ENCODE measurements at regions not wholly inside any gene's neighbourhood (a gene's known extent, or its start where the extent isn't known, plus 50 kb on each side); places are given as distances from the start of the nearest gene placed in this dataset.

DNA sequence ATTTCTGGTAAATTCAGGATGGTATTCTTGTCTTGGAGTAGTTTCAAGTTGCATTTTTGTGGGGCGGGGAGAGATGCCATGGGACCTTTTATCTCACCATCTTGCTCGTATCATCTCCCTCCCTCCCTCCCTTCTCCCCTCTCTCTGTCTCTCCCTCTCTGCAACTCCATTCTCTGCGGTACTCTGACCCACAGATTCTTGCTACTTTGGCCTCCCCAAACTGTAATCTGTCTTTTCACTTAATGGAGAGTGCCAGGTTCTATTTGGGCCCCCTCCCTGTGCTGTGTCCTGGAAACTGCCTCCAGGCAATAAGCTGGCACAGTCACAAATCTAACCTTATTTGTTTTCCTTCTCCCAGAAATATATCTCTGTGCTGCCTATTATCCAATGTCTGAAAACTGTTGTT, 175.2 kb downstream of the PAWR start:
- no peaks in the 10 kb centered on the region for H3K4me1 ChIP-seq
- H3K27ac ChIP-seq: no peak overlapping the region
- WGBS, 2 donors: 65 to 74% methylated on average over 3 of the region's 3 CpGs
- TF ChIP-seq POLR2A (IDR thresholded peaks at IDR 0.05) (no peak), CTCF (IDR thresholded peaks at IDR 0.05) (no peak)
- H3K9me3 ChIP-seq: no peaks in the 10 kb centered on the region
- H3K36me3 ChIP-seq: no peaks in the 10 kb centered on the region
- intact Hi-C loops (cut with DNase I): no loop called here
- no peak overlapping the region for H3K4me3 ChIP-seq
- no peaks in the 10 kb centered on the region for H3K27me3 ChIP-seq
- DNase-seq: no peak

- H3K4me3 ChIP-seq: no peak overlapping the region
- no peaks in the 10 kb centered on the region for H3K4me1 ChIP-seq
- no peak overlapping the region for H3K27ac ChIP-seq
- intact Hi-C loops (cut with DNase I): no loop called here
- WGBS, 2 donors: 71 to 80% methylated on average over 1 of the region's 1 CpG
- no peaks in the 10 kb centered on the region for H3K27me3 ChIP-seq
- no peaks in the 10 kb centered on the region for H3K9me3 ChIP-seq
- no peak for DNase-seq
- H3K36me3 ChIP-seq: no peaks in the 10 kb centered on the region
- TF ChIP-seq CTCF (IDR thresholded peaks at IDR 0.05) (no peak), POLR2A (IDR thresholded peaks at IDR 0.05) (no peak)
These were observed 175.8 kb downstream of the PAWR start for GRCh38 chr12:79514730-79515529.

DNA sequence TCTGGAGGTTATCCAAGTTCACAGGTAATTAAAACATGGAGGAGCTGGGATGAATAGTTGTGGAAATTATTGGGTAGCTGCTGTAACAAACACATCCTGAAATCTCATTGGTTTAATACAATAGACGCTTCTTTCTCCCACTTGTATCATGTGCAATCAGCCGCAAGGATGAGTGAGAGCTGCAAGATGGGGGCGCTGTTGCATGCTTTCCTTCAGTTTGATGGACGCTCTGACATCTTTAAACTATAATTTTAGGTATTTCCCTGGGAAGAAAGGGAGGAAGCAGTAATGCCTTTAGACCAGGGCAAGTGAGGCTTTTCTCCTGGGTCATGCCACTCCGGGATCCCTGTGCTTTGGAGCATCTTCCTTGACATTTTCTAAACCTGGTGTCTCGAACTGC, 178.7 kb downstream of the PAWR start:
- Histone ChIP-seq H3K4me3 (no peak overlapping the region), H3K27ac (no peak overlapping the region), H3K36me3 (no peaks in the 10 kb centered on the region), H3K9me3 (no peaks in the 10 kb centered on the region), H3K27me3 (no peaks in the 10 kb centered on the region), H3K4me1 (no peaks in the 10 kb centered on the region)
- WGBS, 2 donors: 78 to 85% methylated on average over 6 of the region's 6 CpGs
- TF ChIP-seq POLR2A (IDR thresholded peaks at IDR 0.05) (no peak), CTCF (IDR thresholded peaks at IDR 0.05) (no peak)
- DNase-seq: no peak
- intact Hi-C loops (cut with DNase I): no loop called here

GRCh38 chr12:79508622-79509021, 182.1 kb downstream of the PAWR start:
- Histone ChIP-seq H3K9me3 (no peaks in the 10 kb centered on the region), H3K27me3 (no peaks in the 10 kb centered on the region), H3K4me3 (no peak overlapping the region), H3K36me3 (no peaks in the 10 kb centered on the region), H3K27ac (no peak overlapping the region), H3K4me1 (no peaks in the 10 kb centered on the region)
- intact Hi-C loops (cut with DNase I): no loop called here
- no peak for TF ChIP-seq CTCF (IDR thresholded peaks at IDR 0.05)
- no peak for TF ChIP-seq POLR2A (IDR thresholded peaks at IDR 0.05)
- 78 to 79% methylated on average over 2 of the region's 2 CpGs for WGBS, 2 donors
- DNase-seq: no peak
